ENCODE measurements at regions not wholly inside any gene's neighbourhood (a gene's known extent, or its start where the extent isn't known, plus 50 kb on each side); places are given as distances from the start of the nearest gene placed in this dataset.
A peak's percentile ranks its signal among the peaks of the same experiment; 100 is the strongest.

- TF ChIP-seq, protein P1, sequence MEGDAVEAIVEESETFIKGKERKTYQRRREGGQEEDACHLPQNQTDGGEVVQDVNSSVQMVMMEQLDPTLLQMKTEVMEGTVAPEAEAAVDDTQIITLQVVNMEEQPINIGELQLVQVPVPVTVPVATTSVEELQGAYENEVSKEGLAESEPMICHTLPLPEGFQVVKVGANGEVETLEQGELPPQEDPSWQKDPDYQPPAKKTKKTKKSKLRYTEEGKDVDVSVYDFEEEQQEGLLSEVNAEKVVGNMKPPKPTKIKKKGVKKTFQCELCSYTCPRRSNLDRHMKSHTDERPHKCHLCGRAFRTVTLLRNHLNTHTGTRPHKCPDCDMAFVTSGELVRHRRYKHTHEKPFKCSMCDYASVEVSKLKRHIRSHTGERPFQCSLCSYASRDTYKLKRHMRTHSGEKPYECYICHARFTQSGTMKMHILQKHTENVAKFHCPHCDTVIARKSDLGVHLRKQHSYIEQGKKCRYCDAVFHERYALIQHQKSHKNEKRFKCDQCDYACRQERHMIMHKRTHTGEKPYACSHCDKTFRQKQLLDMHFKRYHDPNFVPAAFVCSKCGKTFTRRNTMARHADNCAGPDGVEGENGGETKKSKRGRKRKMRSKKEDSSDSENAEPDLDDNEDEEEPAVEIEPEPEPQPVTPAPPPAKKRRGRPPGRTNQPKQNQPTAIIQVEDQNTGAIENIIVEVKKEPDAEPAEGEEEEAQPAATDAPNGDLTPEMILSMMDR (IDR thresholded peaks at IDR 0.05), result no peak
- peak; percentile 67 for TF ChIP-seq TCF7L2 (IDR thresholded peaks at IDR 0.05; ENCODE audit: low read depth, low read length)
- TF ChIP-seq SIN3A (IDR thresholded peaks at IDR 0.05; ENCODE audit: borderline replicate concordance, insufficient read depth, low read depth, low read length), result peak; percentile 65; the same call in 1 of the 2 replicates
Measured at GRCh38 chr6:26157251-26158075, 70.2 kb downstream of the HFE start.
